ENCODE measurements at regions not wholly inside any gene's neighbourhood (a gene's known extent, or its start where the extent isn't known, plus 50 kb on each side); places are given as distances from the start of the nearest gene placed in this dataset.
"Not testable (repeated sequence)": the region's sequence is repeated elsewhere in the genome, so short reads cannot be mapped to it uniquely, and the experiment has no call there.

- not testable (repeated sequence) for H3K36me3 ChIP-seq (ENCODE audit: control insufficient read depth, insufficient read depth, low read length); H3K9me3 ChIP-seq (replicated peaks; ENCODE audit: control insufficient read depth, low read depth, low read length); H3K27me3 ChIP-seq (ENCODE audit: control insufficient read depth, insufficient read depth, low read length); H3K4me3 ChIP-seq (ENCODE audit: low read length); DNase-seq; H3K4me1 ChIP-seq (ENCODE audit: control insufficient read depth, insufficient read depth, low read length); H3K27ac ChIP-seq (ENCODE audit: low read length)
- WGBS (ENCODE audit: insufficient coverage) = no CpG with 5 or more reads among the region's 2 CpGs
Observed at GRCh38 chr2:149759382-149759781, 171.8 kb upstream of the MMADHC start.

- not testable (repeated sequence) for DNase-seq; H3K27ac ChIP-seq (ENCODE audit: low read length); H3K9me3 ChIP-seq (replicated peaks; ENCODE audit: control insufficient read depth, low read depth, low read length); H3K36me3 ChIP-seq (ENCODE audit: control insufficient read depth, insufficient read depth, low read length); H3K27me3 ChIP-seq (ENCODE audit: control insufficient read depth, insufficient read depth, low read length); H3K4me1 ChIP-seq (ENCODE audit: control insufficient read depth, insufficient read depth, low read length); H3K4me3 ChIP-seq (ENCODE audit: low read length)
- WGBS (ENCODE audit: insufficient coverage) = no CpG with 5 or more reads among the region's 1 CpG
Observed at GRCh38 chr2:149754722-149755121, 167.1 kb upstream of the MMADHC start.

- Histone ChIP-seq H3K4me1 (ENCODE audit: control insufficient read depth, insufficient read depth, low read length) (peaks cover 10% of the 10 kb centered on the region), H3K27ac (ENCODE audit: low read length) (no peak overlapping the region), H3K9me3 (replicated peaks; ENCODE audit: control insufficient read depth, low read depth, low read length) (no peaks in the 10 kb centered on the region), H3K36me3 (ENCODE audit: control insufficient read depth, insufficient read depth, low read length) (no peaks in the 10 kb centered on the region), H3K27me3 (ENCODE audit: control insufficient read depth, insufficient read depth, low read length) (no peaks in the 10 kb centered on the region), H3K4me3 (ENCODE audit: low read length) (no peak overlapping the region)
- no CpG with 5 or more reads among the region's 1 CpG for WGBS (ENCODE audit: insufficient coverage)
- no peak for DNase-seq
Observed at GRCh38 chr2:149747456-149747855, 159.9 kb upstream of the MMADHC start.

- no peaks in the 10 kb centered on the region for H3K27me3 ChIP-seq (ENCODE audit: control insufficient read depth, insufficient read depth, low read length)
- WGBS (ENCODE audit: insufficient coverage) = 70% methylated on average over 2 of the region's 9 CpGs
- no peak for DNase-seq
- H3K9me3 ChIP-seq (replicated peaks; ENCODE audit: control insufficient read depth, low read depth, low read length) = no peaks in the 10 kb centered on the region
- peaks cover 10% of the 10 kb centered on the region for H3K4me1 ChIP-seq (ENCODE audit: control insufficient read depth, insufficient read depth, low read length)
- H3K4me3 ChIP-seq (ENCODE audit: low read length) = no peak overlapping the region
- H3K36me3 ChIP-seq (ENCODE audit: control insufficient read depth, insufficient read depth, low read length) = no peaks in the 10 kb centered on the region
- H3K27ac ChIP-seq (ENCODE audit: low read length) = no peak overlapping the region
Observed at GRCh38 chr2:149745396-149746230, 158.0 kb upstream of the MMADHC start.

- Histone ChIP-seq H3K4me1 (ENCODE audit: control insufficient read depth, insufficient read depth, low read length) (peaks cover 10% of the 10 kb centered on the region), H3K4me3 (ENCODE audit: low read length) (no peak overlapping the region), H3K27ac (ENCODE audit: low read length) (peak overlapping the region; percentile 57), H3K36me3 (ENCODE audit: control insufficient read depth, insufficient read depth, low read length) (no peaks in the 10 kb centered on the region), H3K27me3 (ENCODE audit: control insufficient read depth, insufficient read depth, low read length) (no peaks in the 10 kb centered on the region), H3K9me3 (replicated peaks; ENCODE audit: control insufficient read depth, low read depth, low read length) (no peaks in the 10 kb centered on the region)
- DNase-seq = no peak
- 28% methylated on average over 2 of the region's 5 CpGs for WGBS (ENCODE audit: insufficient coverage)
Observed at GRCh38 chr2:149744865-149745264, 157.3 kb upstream of the MMADHC start.

GRCh38 chr2:149743842-149744448 lies 156.4 kb upstream of the MMADHC start:
- H3K27me3 ChIP-seq (ENCODE audit: control insufficient read depth, insufficient read depth, low read length) = no peaks in the 10 kb centered on the region
- H3K4me3 ChIP-seq (ENCODE audit: low read length) = no peak overlapping the region
- H3K36me3 ChIP-seq (ENCODE audit: control insufficient read depth, insufficient read depth, low read length) = no peaks in the 10 kb centered on the region
- WGBS (ENCODE audit: insufficient coverage) = 20% methylated on average over 1 of the region's 6 CpGs
- peak overlapping the region; percentile 57 for H3K27ac ChIP-seq (ENCODE audit: low read length)
- H3K4me1 ChIP-seq (ENCODE audit: control insufficient read depth, insufficient read depth, low read length) = peaks cover 10% of the 10 kb centered on the region
- H3K9me3 ChIP-seq (replicated peaks; ENCODE audit: control insufficient read depth, low read depth, low read length) = no peaks in the 10 kb centered on the region
- peak; percentile 79 for DNase-seq

GRCh38 chr2:149741646-149742045 lies 154.1 kb upstream of the MMADHC start:
- DNase-seq = no peak
- no peaks in the 10 kb centered on the region for H3K36me3 ChIP-seq (ENCODE audit: control insufficient read depth, insufficient read depth, low read length)

GRCh38 chr2:149740490-149740889 lies 152.9 kb upstream of the MMADHC start:
- no peaks in the 10 kb centered on the region for H3K27me3 ChIP-seq (ENCODE audit: control insufficient read depth, insufficient read depth, low read length)
- H3K9me3 ChIP-seq (replicated peaks; ENCODE audit: control insufficient read depth, low read depth, low read length) = peaks cover 2% of the 10 kb centered on the region
- H3K36me3 ChIP-seq (ENCODE audit: control insufficient read depth, insufficient read depth, low read length) = no peaks in the 10 kb centered on the region
- WGBS (ENCODE audit: insufficient coverage) = no CpG with 5 or more reads among the region's 1 CpG
- no peak for DNase-seq
- no peak overlapping the region for H3K4me3 ChIP-seq (ENCODE audit: low read length)
- H3K27ac ChIP-seq (ENCODE audit: low read length) = no peak overlapping the region
- H3K4me1 ChIP-seq (ENCODE audit: control insufficient read depth, insufficient read depth, low read length) = peaks cover 10% of the 10 kb centered on the region

More at GRCh38 chr2:149741646-149742045, 154.1 kb upstream of the MMADHC start:
- WGBS (ENCODE audit: insufficient coverage) = 33% methylated on average over 1 of the region's 1 CpG
- Histone ChIP-seq H3K27ac (ENCODE audit: low read length) (no peak overlapping the region), H3K4me1 (ENCODE audit: control insufficient read depth, insufficient read depth, low read length) (peaks cover 10% of the 10 kb centered on the region), H3K9me3 (replicated peaks; ENCODE audit: control insufficient read depth, low read depth, low read length) (no peaks in the 10 kb centered on the region), H3K4me3 (ENCODE audit: low read length) (no peak overlapping the region), H3K27me3 (ENCODE audit: control insufficient read depth, insufficient read depth, low read length) (no peaks in the 10 kb centered on the region)

- Histone ChIP-seq H3K4me3 (ENCODE audit: low read length) (no peak overlapping the region), H3K27ac (ENCODE audit: low read length) (no peak overlapping the region), H3K27me3 (ENCODE audit: control insufficient read depth, insufficient read depth, low read length) (no peaks in the 10 kb centered on the region), H3K36me3 (ENCODE audit: control insufficient read depth, insufficient read depth, low read length) (no peaks in the 10 kb centered on the region), H3K4me1 (ENCODE audit: control insufficient read depth, insufficient read depth, low read length) (peaks cover 10% of the 10 kb centered on the region), H3K9me3 (replicated peaks; ENCODE audit: control insufficient read depth, low read depth, low read length) (peaks cover 2% of the 10 kb centered on the region)
- no CpG with 5 or more reads among the region's 4 CpGs for WGBS (ENCODE audit: insufficient coverage)
- no peak for DNase-seq
Observed at GRCh38 chr2:149739883-149740265, 152.3 kb upstream of the MMADHC start.

GRCh38 chr2:149739171-149739882 lies 151.8 kb upstream of the MMADHC start:
- no peak for DNase-seq
- WGBS (ENCODE audit: insufficient coverage) = 71% methylated on average over 1 of the region's 6 CpGs
- no peaks in the 10 kb centered on the region for H3K36me3 ChIP-seq (ENCODE audit: control insufficient read depth, insufficient read depth, low read length)
- peaks cover 2% of the 10 kb centered on the region for H3K9me3 ChIP-seq (replicated peaks; ENCODE audit: control insufficient read depth, low read depth, low read length)
- no peak overlapping the region for H3K27ac ChIP-seq (ENCODE audit: low read length)
- no peak overlapping the region for H3K4me3 ChIP-seq (ENCODE audit: low read length)
- no peaks in the 10 kb centered on the region for H3K27me3 ChIP-seq (ENCODE audit: control insufficient read depth, insufficient read depth, low read length)
- peaks cover 10% of the 10 kb centered on the region for H3K4me1 ChIP-seq (ENCODE audit: control insufficient read depth, insufficient read depth, low read length)
